Activated gamma-delta T cell treated with Interleukin-2 at 50 U/mL for 16 hours (primary cell): ENCODE measurements at regions not wholly inside any gene's neighbourhood (a gene's known extent, or its start where the extent isn't known, plus 50 kb on each side); places are given as distances from the start of the nearest gene placed in this dataset.
"Not testable (repeated sequence)": the region's sequence is repeated elsewhere in the genome, so short reads cannot be mapped to it uniquely, and the experiment has no call there.

Experiments
- DNase-seq: peaks from one replicate; pipeline ENCODE4 v3.0.0-alpha.2; 2020

DNA sequence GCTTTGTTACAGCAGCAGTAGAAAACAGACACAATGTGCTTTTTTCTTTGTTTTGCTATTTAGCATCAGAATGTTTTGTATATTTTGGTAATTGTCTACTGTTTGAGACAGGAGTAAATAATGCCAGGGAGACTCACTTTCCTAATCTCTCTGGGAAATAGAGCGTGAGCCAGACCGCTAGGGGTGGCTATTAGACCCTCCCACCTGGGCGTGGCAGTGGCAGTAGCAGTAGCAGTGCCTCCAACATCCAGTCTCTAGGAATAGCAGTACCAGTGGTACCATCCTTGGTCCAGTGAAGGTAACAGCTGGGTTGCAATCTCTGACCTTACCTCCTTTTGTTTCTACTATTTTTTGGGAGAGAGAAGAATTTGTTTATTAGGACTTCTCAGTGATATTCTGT is 165.7 kb upstream of the MAGI2 start:
- no peak for DNase-seq

DNA sequence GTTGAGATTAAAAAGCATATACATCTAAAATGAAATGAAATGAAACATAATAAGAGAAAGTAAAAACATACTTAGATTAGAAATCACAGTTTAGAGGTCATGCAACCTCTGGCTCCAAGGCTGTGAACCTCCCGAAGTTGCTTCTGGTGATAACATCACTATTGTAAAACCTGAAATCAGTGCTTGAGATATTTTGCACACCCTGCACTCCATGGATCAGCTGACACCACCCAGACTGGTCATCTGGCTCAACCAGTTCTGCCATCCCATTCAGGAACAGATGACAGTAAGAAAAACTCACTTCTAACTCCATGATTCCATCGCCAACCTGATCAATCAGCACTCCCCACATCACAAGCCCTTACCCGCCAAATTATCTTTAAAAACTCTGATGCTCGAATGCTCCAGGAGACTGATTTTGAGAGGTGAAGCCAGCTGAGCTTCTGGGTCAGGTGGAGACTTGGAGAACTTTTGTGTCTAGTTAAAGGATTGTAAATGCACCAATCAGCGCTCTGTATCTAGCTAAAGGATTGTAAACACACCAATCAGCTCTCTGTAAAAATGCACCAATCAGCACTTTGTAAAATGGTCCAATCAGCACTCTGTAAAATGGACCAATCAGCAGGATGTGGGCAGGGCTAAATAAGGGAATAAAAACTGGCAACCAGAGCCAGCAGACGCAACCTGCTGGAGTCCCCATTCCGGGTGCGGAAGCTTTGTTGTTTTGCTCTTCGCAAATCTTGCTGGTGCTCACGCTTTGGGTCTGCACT is 162.6 kb upstream of the MAGI2 start:
- no peak for DNase-seq

DNA sequence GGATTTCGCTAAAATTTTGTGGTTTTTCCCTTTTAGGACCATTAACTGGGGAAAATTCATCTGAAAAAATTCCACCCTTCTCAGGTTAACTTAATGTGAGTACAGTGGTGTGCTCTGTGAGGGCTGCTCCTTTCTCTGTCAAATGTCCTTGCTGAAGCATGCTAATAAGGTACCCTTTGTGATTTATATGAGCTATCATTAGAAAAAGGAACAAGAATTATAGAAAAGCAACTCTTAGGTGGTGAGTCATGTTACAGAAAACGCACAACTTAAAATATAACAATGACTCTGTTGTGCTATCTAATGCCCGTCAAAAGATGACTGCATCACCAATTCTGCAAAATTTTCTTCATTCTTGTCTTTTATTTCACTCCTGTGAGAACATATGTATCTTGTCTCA is 162.0 kb upstream of the MAGI2 start:
- DNase-seq = no peak

DNA sequence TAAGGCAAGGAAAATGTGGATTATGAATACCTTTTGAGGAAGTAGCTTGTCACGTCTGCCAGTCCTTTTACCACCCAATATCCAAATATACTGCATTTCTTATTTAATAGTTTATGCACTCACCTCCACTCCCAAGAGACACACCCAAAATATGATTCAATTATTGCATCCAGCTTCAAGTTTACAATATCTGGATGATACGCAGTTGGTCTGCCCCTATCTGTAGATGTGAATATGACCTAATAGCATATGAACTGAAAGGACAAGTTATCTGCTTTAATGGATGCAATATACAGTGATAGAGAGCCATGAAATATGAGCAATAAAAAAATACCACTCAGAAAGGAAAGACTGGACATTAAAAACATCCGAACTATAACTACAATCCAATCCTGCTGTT is 159.4 kb upstream of the MAGI2 start:
- no peak for DNase-seq

DNA sequence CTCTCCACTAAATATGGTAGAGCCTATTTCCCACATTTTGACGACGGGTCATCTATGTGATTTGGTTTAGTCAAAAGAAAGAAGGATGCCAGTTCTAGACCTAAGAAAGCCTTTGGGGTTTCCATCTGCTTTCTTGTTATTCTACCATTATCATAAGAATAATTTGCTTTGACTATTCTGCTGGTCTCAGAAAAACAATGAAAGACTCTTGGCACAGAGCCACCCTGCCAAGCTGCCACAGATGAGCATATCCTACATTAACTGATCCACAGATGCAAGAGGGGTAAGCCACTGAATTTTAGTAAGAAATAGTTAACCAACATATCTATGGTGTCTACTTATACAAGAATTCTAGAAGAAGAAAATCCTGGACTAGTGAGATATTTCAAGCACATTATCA is 158.6 kb upstream of the MAGI2 start:
- DNase-seq = no peak

DNA sequence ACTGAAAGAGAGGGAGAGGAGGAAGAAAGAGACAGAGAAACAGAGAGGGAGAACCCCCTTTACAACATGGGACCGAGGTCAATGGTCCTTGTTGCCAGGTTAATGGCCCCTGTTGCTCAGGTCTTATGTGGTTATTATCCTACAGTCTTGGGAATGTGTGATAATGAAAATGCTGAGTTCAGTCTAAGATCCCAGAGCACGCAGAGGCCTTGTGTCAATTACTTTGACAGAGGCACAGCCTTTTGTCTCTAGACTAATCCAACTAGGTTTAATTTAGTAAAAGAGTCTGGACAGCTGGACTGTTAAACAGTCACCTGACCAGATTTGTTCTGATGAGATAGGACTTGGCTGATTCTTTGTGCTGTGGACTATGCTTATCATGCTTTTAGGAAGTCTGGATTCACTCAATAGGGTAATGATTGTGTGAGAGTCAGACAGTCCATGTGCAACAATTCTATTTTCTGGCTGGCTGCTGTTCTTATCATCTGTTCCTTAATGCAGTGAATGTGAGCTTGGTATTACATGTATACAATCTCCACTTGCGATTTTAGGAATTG is 157.4 kb upstream of the MAGI2 start:
- no peak for DNase-seq

DNA sequence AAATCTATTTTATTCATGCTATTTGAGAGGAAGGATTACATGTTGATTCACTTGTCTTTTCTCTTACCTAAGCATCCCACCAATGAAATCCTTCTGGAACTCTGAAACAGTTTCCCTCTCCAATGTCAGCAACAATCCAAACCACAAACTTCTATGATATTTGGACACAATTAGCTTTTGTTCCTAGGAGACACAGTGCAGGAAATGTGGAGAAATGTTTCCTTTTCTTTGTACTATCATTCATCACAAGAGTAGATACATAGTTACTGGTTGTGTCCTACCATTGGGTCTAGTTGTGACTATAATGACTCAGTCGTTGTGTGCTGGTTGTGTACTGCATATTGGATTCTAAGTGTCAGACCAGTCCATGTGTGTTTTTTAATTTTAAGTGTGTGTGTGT is 156.8 kb upstream of the MAGI2 start:
- no peak for DNase-seq

DNA sequence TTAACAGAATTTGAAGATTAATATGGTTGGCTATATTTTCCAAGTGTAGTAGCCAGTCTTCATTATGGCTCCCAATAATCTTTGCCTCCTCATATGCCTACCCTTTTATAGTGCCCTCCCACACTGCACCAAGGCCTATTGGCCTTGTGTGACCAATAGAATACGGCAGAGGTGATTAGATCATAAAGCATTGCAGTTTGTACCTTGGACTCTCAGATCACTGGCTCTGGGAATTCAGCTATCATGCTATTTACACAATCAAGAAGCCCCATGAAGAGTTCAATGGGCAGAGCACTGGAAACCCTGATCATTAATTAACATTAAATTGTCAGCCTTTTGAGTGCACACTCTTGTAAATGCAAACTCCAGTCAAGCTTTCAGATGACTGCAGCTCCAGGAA is 154.5 kb upstream of the MAGI2 start:
- no peak for DNase-seq

DNA sequence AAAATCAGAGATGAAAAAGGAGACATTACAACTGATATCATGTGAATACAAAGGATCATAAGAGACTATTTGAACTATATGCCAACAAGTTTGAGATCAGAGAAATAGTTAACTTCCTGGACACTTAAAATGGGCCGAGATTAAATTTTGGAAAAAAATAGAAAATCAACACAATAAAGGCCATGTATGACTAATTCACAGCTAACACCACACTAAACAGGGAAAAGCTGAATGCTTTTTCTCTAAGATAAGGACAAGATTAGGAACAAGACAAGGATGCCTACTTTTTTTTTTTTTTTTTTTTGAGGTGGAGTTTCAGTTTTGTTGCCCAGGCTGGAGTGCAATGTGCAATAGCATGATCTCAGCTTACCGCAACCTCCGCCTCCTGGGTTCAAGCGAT is 151.4 kb upstream of the MAGI2 start:
- no peak for DNase-seq

DNA sequence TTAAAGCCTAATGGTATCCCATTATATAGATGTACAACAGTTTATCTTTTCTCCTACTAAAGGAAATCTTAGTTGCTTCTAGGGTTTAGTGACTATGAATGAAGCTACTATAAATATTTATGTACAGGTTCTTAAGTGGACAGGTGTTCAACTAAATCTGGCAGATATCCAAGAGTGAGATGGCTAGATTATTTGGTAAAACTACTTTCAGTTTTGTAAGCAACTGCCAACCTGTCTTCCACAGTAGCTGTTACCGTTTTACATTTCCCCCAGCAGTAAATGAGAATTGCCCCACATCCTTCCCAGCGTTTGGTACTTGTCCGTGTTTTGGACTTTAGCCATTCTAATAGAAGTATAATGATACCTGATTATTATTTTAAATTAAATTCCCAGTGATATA is 144.9 kb upstream of the MAGI2 start:
- DNase-seq = no peak

DNA sequence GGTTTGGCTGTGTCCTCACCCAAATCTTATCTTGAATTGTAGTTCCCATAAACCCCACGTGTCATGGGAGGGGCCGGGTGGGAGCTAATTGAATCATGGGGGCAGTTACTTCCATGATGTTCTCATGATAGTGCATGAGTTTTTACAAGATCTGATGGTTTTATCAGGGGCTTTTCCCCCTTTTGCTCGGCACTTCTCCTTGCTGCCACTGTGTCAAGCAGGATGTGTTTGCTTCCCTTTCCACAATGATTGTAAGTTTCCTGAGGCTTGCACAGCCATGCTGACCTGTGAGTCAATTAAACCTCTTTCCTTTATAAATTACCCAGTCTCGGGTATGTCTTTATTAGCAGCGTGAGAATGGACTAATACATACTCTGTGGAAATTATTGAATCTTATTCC is 141.2 kb upstream of the MAGI2 start:
- not testable (repeated sequence) for DNase-seq

DNA sequence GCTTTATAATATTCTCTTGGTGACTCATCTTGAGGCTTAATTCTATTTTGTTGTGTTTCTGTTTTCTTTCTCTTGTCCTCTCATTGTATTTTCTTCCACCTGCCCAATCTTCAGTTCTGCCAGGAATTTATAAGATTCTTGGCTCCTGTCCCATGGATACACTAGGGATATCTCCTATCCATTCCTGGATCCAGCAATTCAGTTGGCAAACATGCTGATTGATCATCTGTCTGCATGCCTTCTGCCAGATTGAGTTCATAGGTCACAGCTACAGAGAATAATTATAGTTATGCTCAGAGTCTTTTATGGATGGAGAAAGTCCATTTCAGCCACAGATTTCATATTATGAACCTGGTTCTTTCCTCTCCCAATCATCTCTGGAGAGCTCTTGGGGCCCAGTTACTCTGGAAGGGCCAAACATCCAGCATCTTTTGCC is 140.4 kb upstream of the MAGI2 start:
- no peak for DNase-seq

DNA sequence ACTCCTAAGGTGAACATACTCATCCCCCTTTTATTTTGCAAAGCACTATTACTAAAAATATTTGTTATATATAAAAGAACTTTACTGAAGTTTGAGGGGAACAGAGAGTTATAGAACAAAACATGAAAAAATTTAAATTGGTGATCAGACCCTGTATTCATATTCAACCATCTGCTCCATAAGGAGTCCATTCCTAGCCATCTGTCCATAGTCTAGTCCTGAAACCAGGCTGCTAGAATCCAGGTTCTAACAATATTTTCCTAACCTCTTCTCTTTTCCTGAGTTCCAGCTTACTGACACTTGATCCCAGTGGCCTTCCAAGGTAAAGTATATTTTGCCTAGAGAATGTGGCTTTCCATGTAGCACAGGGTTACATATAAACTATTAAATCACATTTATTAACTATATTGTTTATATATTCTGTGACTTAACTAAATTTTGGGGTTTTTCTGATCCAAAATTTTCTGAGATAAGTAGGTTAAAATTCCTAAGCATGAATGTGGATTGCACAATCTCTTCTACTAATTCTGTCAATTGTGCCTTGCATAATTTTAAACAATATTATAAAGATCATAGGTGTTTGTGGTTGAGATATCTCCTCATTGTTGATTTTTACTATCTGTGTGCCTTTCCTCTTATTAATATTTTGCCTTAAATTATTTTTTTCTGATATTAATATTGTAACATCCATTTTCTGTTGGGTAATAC is 137.6 kb upstream of the MAGI2 start:
- no peak for DNase-seq

DNA sequence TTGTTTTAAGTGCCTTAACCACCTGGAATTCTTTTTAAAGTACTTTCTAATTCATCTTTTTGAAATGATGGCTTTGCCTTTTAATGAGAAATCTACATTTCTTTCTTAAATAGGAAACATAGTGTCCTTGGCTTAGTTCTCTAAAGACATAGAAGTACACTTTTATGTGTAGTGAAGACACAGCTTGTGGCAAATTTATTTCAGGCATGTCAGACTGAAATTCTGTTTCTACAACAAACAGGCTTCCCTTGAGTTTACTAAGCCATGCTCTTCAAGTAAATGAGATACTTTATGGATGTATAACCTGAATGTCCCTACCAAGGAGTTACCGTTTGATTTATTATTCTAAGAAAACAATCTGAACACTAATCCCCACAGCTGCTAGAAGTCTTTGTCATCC is 136.9 kb upstream of the MAGI2 start:
- no peak for DNase-seq

DNA sequence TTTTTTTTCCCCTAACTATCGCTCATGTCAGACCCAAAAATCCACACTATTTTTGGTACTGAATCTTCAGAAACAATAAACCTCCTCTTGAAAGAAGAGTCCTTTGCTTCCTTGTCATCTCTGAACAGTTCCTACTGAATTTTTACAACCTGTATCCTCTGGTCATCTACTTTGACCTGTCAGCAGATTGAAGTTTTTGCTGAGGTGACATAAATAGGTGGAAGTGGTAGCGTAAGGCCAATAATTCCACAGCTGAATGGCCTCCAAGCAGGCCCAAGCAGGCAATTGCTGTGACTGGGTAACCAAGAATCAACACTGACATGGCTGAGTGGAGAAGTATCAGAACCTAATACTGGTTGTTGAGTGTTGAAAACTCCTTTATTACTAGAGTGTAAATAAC is 117.4 kb upstream of the MAGI2 start:
- DNase-seq = no peak

DNA sequence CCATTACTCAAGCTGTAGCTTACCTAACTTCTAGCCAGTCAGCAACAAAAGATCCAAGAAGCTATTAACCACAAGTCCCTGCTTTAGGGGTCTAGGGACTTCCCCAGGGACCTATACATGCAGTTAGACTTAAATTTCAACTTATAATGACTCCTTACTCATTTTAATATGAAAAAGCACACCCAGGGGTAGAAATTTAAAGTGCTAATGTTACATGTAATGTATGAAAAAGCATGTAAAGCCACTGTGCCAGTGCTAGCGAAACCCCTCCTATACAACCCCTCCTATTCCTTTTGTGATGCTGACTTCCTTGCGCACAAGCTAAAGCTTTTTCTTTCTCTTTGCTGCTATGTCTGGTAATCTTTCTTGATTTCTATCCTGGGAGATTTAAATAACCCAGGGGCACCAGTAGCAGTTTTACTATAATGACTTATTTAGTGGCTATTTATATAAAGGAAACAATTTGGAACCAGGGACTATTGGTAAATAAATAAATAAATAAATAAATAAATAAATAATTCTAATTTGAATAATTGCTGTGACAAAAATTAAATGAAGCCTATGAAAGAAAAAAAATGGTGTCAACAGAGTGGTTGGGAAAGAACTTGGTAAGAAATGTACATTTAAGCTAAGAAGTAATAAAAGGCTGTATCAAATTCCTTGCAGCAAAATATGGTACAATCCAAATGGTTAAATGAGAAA is 110.5 kb upstream of the MAGI2 start:
- DNase-seq = no peak

DNA sequence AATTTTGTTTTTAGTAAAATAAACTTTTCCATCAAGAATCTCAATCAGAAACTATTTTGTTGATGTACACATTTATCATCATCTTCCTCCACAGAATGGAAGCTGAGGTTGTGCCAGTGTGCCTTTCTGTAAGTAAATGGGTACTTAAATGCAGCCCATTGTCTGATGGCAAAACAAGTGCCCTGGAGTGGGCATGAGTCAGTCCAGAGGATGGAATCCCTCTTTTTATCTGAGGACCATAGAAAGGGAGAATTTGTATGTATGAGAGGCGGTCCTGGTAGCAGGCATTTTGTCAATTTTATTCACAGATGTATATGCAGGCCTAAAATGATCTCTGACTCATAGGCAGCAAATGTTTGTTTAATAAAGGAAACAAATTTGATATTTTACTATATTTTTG is 102.1 kb upstream of the MAGI2 start:
- DNase-seq = no peak

DNA sequence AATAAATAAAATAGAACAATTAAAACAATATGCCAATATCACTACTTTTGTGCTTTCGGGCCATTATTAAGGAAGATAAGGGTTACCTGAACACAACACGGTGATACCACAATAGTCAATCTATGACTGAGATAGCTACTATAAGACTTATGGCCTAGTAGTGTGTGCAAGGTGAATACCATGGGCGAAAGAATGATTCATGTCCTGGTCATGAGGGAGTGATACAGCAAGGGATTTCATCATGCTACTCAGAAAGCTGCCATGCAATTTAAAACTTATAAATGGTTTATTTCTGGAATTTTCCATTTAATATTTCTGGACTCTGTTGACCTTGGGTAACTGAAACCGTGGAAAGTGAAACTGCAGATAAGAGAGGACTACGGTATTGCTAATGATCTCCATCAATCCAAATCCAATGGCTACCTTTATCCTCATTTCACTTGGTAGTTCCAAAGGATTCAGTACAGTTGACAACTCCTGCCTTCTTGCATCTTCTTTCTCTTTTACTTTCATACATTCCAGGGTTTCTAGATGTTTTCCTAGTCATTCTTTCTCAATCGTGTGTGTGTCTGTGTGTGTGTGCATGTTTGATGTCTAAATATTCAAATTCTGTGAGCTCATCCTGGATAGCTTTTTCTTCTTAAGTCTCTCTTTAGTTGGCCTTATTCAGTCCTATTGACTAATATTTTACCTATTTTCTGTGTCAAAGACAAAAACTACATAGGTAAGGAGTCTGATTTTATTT is 100.5 kb upstream of the MAGI2 start:
- DNase-seq = no peak

DNA sequence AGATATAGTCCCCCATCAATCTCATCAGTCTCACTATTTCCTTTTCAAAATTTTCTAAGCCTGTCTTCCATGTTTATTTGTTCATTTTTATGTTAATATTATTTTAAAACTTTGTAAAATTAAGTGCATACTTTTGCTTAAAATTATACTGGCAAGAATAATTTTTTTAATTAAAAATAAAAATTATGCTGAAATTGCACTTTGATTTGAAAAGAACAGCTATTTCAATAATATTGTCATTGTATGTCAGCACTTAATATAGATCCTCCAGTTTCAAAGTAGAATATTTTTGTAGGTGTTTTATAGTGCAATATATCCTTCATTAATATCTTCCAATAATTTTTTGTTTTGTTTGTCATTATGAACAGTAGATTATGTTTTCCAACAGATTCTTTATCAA is 99.0 kb upstream of the MAGI2 start:
- no peak for DNase-seq

DNA sequence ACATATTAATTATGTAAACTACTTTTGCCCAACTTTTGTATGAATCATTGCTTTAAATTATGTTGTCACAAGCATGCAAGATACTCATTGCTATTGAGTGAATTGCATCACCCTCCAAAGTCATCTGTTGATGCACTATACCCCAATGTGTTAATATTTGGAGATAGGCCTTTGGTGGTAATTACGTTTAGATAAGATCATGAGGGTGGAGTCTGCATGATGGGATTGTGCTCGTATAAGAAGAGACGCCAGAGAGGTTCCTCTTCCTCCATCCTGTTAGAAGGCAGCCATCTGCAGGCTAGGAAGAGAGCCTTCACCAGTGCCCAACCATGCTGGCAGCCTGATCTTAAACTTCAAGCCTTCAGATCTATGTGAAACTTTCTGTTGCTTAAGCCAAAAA is 95.3 kb upstream of the MAGI2 start:
- no peak for DNase-seq

DNA sequence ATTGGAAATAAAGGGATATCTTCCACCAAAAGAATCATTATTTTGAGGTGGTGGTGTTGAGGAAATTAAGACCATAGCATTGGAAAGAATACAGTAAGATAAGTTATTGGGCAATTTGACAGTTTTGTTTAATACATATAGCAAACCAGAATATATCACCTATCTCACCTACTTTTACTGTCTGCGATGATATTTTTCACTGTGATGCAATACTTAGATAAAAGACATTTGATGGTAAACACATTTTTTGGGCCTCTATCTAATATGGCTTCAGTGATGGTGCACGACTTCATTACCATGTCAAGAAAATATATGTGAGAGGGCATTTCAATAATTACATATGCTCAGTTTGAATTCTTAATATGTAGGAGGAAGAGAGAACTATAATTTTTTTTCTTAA is 93.7 kb upstream of the MAGI2 start:
- no peak for DNase-seq

DNA sequence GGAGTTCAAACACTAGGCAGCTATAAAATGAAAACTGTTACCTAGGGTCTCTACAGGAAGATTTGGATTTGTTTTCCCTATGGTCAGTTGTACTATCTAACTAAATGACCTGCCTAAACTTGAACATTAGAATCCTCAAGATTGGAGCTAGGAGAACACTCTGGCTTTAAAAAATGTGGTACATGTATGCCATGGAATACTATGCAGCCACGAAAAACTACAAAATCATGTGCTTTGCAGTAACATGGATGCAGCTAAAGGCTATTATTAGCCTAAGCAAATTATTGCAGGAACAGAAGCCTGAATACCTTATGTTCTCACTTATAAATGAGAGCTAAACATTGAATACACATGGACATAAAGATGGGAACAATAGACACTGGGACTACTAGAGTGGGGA is 87.1 kb upstream of the MAGI2 start:
- DNase-seq = no peak

DNA sequence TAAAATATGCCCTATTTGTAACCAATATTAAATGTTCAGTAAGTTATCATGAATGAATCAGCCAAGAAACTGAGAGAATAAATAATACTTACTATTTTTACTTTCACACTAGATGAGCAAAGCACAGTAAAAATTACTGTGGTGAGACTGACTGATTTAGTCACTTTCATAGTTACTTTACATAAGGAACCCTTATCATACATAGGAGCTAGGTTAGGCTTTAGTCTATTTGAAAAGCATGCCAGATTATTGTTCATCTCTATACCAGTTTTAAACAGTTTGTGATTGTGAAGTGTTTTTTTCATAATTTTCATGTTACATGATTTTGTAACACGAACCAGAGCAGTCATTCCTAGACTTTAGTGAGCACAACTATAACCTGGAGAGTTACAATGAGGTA is 80.7 kb upstream of the MAGI2 start:
- no peak for DNase-seq
